PC-3 (cell line): ENCODE measurements at regions not wholly inside any gene's neighbourhood (a gene's known extent, or its start where the extent isn't known, plus 50 kb on each side); places are given as distances from the start of the nearest gene placed in this dataset.

ENCODE experiments used
- CTCF ChIP-seq: fragments of 300-600 bp; sonication (generic); conservative IDR thresholded peaks from 2 replicates; pipeline ENCODE4 v1.5.1; 2017; ENCODE audit warnings: antibody characterized with exemption, low read depth, mild to moderate bottlenecking, low read length
- EZH2phosphoT487 ChIP-seq: fragments of 300-600 bp; sonication (generic); IDR thresholded peaks from 2 replicates; pipeline ENCODE4 v1.6.1; 2018; ENCODE audit warnings: mild to moderate bottlenecking, antibody characterized with exemption, low read length, borderline replicate concordance

GRCh38 chr2:236754271-236754944 is 184.8 kb downstream of the ACKR3 start:
- TF ChIP-seq CTCF: no peak
- TF ChIP-seq EZH2phosphoT487: no peak
